ENCODE measurements at regions not wholly inside any gene's neighbourhood (a gene's known extent, or its start where the extent isn't known, plus 50 kb on each side); places are given as distances from the start of the nearest gene placed in this dataset.

GRCh38 chrX:131399678-131400428 is 110.7 kb upstream of the IGSF1 start:
- no peak for TF ChIP-seq CTCF (IDR thresholded peaks at IDR 0.05; ENCODE audit: low read depth, low read length)
- TF ChIP-seq MYC (IDR thresholded peaks at IDR 0.05; ENCODE audit: low read depth, low read length) = no peak
- no peak for TF ChIP-seq POLR2A (IDR thresholded peaks at IDR 0.05; ENCODE audit: extremely low read depth, insufficient read length)
